ENCODE measurements at regions not wholly inside any gene's neighbourhood (a gene's known extent, or its start where the extent isn't known, plus 50 kb on each side); places are given as distances from the start of the nearest gene placed in this dataset.

GRCh38 chr2:8254791-8255447 is 426.9 kb upstream of the ID2 start:
- TF ChIP-seq RAD21 (conservative IDR thresholded peaks at IDR 0.05 in 1 of 2, IDR thresholded peaks at IDR 0.05 in 1 of 2) (no peak), RNF2 (IDR thresholded peaks at IDR 0.05; ENCODE audit: borderline replicate concordance, low read depth) (no peak), EP300 (IDR thresholded peaks at IDR 0.05) (no peak), EHF (CRISPR knock-in tag; IDR thresholded peaks at IDR 0.05) (no peak), ELK1 (IDR thresholded peaks at IDR 0.05; ENCODE audit: low read depth, low read length) (no peak), RFX5 (IDR thresholded peaks at IDR 0.05) (no peak), POLR2AphosphoS2 (conservative IDR thresholded peaks at IDR 0.05; ENCODE audit: low read length) (no peak), POLR2A (IDR thresholded peaks at IDR 0.05; ENCODE audit: low read length) (no peak), REST (IDR thresholded peaks at IDR 0.05) (no peak), CTCF (IDR thresholded peaks at IDR 0.05) (no peak), ESRRA (IDR thresholded peaks at IDR 0.05; ENCODE audit: borderline replicate concordance, low read length) (no peak), CEBPB (IDR thresholded peaks at IDR 0.05) (no peak), MYC (IDR thresholded peaks at IDR 0.05; ENCODE audit: borderline replicate concordance, low read length) (no peak), HDAC2 (IDR thresholded peaks at IDR 0.05) (no peak)
